Thyroid gland (tissue), 4 donors: ENCODE measurements at regions not wholly inside any gene's neighbourhood (a gene's known extent, or its start where the extent isn't known, plus 50 kb on each side); places are given as distances from the start of the nearest gene placed in this dataset.

Experiments
- DNase-seq, 2 donors: peaks; one replicate each; pipeline ENCODE4 v3.0.0-alpha.2; 2019
- H3K27ac ChIP-seq, 3 donors: fragments of 200-600 bp; sonication (generic); 1 replicate in 2 of 3; 2 replicates in 1 of 3; pipeline ENCODE4 v1.5.1; 2016 to 2019; ENCODE audit warnings: mild to moderate bottlenecking in 1 of 3, moderate library complexity in 1 of 3
- H3K27me3 ChIP-seq: fragments of 200-600 bp; sonication (generic); one replicate; pipeline ENCODE4 v1.5.1; 2019
- H3K36me3 ChIP-seq, 2 donors: fragments of 200-600 bp; sonication (generic); one replicate each; pipeline ENCODE4 v1.5.1; 2016 to 2019
- H3K4me1 ChIP-seq, 2 donors: fragments of 200-600 bp; sonication (generic); one replicate each; pipeline ENCODE4 v1.5.1; 2017 to 2019
- H3K4me3 ChIP-seq, 3 donors: fragments of 200-600 bp; sonication (generic); replicated peaks in 1 of 3; 1 replicate in 2 of 3; 2 replicates in 1 of 3; pipeline ENCODE4 v1.5.1; 2016; ENCODE audit warnings: mild to moderate bottlenecking in 1 of 3
- H3K9me3 ChIP-seq: fragments of 200-600 bp; sonication (generic); one replicate; pipeline ENCODE4 v1.5.1; 2017
- POLR2A ChIP-seq, 2 donors: fragments of 450-650 bp; IDR thresholded peaks; one replicate each; pipeline ENCODE4 v1.6.1; 2017; ENCODE audit warnings: antibody characterized with exemption in 2 of 2, mild to moderate bottlenecking in 2 of 2, moderate library complexity in 1 of 2
- WGBS, 2 donors: methylation state at CpG; one replicate each; pipeline ENCODE4 v1.1.5; 2017; 5-methylcytosine and 5-hydroxymethylcytosine counted together
- intact Hi-C: fragments of 100-400 bp; cut with DNase I; formaldehyde crosslinking; loops from one replicate; pipeline ENCODE4 v1.15.1; 2023
- TF ChIP-seq, protein P1 (sequence below), 6 experiments: fragments of 200-600 bp in 3 of 6; fragments of 450-650 bp in 3 of 6; sonication (generic) in 3 of 6; IDR thresholded peaks; one replicate each; pipeline ENCODE4 v1.5.1; 2016 to 2019; ENCODE audit warnings: antibody characterized with exemption in 6 of 6, mild to moderate bottlenecking in 2 of 6, inconsistent platforms in 1 of 6, moderate library complexity in 1 of 6

DNA sequence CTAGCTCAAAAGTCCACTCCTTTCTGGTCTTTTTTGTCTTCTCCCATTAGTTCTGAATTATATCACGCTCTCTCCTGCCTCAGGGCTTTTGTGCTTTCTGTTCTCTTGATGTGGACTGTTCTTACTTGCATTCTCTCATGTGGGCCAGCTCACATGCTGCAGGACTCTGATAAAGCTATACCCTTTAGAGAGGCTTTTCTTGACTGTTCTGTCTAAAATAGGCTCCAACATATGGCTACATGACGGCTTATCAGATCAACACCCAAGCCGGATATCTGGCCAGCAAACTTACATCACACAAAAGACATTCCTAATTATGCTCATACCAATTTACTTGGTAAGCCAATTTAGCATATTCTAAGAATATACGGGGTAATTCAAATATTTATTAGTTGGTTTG, 1494.5 kb downstream of the TECRL start:
- DNase-seq = no peak

DNA sequence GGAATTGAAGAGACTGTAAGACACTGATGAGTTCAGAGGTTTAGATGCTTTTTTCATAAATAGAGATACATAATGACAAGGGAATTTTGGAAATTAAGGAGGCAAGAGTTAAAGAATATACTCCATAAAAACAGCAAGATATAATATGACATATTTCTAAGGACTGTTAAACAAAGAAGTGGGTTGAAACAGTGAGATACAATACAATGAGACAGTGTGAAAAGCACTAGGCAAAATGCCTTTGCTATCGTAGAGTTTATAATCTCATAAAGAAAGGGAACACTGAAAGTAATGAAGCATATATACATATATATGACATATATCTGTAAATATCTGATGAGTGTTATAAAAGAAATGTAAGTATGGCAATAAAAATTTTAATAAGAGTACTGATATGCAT, 1496.2 kb downstream of the TECRL start:
- H3K4me3 ChIP-seq = no peak overlapping the region
- no peak for DNase-seq
- 87 to 89% methylated on average over 1 of the region's 1 CpG for WGBS, 2 donors
- no peaks in the 10 kb centered on the region for H3K9me3 ChIP-seq
- no peak overlapping the region for H3K27ac ChIP-seq
- TF ChIP-seq, protein P1, sequence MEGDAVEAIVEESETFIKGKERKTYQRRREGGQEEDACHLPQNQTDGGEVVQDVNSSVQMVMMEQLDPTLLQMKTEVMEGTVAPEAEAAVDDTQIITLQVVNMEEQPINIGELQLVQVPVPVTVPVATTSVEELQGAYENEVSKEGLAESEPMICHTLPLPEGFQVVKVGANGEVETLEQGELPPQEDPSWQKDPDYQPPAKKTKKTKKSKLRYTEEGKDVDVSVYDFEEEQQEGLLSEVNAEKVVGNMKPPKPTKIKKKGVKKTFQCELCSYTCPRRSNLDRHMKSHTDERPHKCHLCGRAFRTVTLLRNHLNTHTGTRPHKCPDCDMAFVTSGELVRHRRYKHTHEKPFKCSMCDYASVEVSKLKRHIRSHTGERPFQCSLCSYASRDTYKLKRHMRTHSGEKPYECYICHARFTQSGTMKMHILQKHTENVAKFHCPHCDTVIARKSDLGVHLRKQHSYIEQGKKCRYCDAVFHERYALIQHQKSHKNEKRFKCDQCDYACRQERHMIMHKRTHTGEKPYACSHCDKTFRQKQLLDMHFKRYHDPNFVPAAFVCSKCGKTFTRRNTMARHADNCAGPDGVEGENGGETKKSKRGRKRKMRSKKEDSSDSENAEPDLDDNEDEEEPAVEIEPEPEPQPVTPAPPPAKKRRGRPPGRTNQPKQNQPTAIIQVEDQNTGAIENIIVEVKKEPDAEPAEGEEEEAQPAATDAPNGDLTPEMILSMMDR (IDR thresholded peaks at IDR 0.05) = no peak
- no peak for TF ChIP-seq POLR2A (IDR thresholded peaks at IDR 0.05)
- H3K36me3 ChIP-seq = no peaks in the 10 kb centered on the region
- intact Hi-C loops = no loop called here
- no peaks in the 10 kb centered on the region for H3K4me1 ChIP-seq
- no peaks in the 10 kb centered on the region for H3K27me3 ChIP-seq

More for the DNA sequence above, 1494.5 kb downstream of the TECRL start:
- TF ChIP-seq, protein P1 (IDR thresholded peaks at IDR 0.05) = no peak
- no peak for TF ChIP-seq POLR2A (IDR thresholded peaks at IDR 0.05)
- Histone ChIP-seq H3K27ac (no peak overlapping the region), H3K4me3 (no peak overlapping the region), H3K27me3 (no peaks in the 10 kb centered on the region), H3K9me3 (no peaks in the 10 kb centered on the region), H3K36me3 (no peaks in the 10 kb centered on the region), H3K4me1 (no peaks in the 10 kb centered on the region)
- intact Hi-C loops = no loop called here
- WGBS, 2 donors = 88 to 90% methylated on average over 4 of the region's 4 CpGs

DNA sequence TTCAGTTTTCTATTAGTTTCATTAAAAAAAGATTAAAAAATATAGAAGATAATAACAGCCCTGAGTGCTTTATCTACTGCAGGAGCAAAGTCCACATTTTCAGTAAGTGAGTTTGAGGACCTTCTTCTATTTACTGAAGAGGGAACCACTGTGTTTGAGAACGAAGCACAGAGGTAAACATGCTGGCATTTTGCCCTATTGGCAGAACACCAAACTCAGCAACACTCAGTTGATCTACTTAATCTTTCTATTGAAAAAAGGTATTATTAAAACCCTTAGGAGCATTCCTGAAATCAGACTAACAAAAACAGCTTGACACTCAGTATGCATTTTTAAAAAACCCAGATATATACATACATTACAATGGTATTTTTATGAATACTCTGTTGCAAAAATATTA, 1496.7 kb downstream of the TECRL start:
- no peaks in the 10 kb centered on the region for H3K9me3 ChIP-seq
- no peak overlapping the region for H3K4me3 ChIP-seq
- TF ChIP-seq POLR2A (IDR thresholded peaks at IDR 0.05) = no peak
- TF ChIP-seq, protein P1 (IDR thresholded peaks at IDR 0.05) = no peak
- H3K27me3 ChIP-seq = no peaks in the 10 kb centered on the region
- DNase-seq = no peak
- no peak overlapping the region for H3K27ac ChIP-seq
- 21 to 26% methylated on average over 1 of the region's 1 CpG for WGBS, 2 donors
- intact Hi-C loops = no loop called here
- no peaks in the 10 kb centered on the region for H3K4me1 ChIP-seq
- H3K36me3 ChIP-seq = no peaks in the 10 kb centered on the region

DNA sequence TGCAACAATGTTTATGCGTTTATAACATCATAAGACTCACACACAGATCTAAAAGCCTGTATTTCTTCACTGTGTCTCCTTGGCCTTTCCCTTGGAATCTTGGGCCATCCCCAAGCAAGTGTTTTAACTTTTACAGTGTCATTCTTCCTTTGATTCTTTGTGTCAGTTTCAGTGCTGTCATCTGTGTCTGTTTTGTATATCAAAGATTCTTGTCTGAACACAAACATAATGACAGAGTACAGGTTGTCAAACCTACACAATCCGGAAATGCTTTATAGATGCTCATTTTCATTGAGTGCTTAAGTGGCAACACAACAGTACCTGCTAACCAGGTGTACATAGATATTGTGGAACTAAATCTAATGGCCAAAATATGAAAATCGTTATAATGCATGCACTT, 1500.0 kb downstream of the TECRL start:
- Histone ChIP-seq H3K27ac (no peak overlapping the region), H3K27me3 (no peaks in the 10 kb centered on the region), H3K9me3 (no peaks in the 10 kb centered on the region), H3K4me1 (no peaks in the 10 kb centered on the region), H3K4me3 (no peak overlapping the region), H3K36me3 (no peaks in the 10 kb centered on the region)
- TF ChIP-seq, protein P1 (IDR thresholded peaks at IDR 0.05) = no peak
- TF ChIP-seq POLR2A (IDR thresholded peaks at IDR 0.05) = no peak
- intact Hi-C loops = no loop called here
- DNase-seq = no peak
- WGBS, 2 donors = 81 to 83% methylated on average over 3 of the region's 3 CpGs

DNA sequence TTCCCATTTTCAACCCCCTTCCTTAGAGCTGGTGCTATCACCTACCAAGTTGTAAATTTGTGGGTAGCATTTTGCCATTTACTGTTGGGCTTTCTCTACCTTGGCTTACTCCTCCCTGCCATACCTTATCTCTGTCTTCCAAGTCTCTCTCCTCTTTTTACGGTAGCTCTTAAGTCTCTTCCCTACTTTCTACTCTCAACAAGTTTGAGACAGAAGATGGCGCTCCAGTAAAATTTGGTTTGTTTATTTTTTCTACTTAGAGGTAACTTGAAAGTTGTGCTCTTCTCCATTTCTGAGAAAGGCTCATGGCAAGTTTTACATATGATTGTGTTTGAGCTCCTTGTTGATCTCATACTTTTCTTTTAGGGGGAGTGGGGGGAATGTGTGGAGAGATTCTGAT, 1508.1 kb downstream of the TECRL start:
- Histone ChIP-seq H3K9me3 (no peaks in the 10 kb centered on the region), H3K27me3 (no peaks in the 10 kb centered on the region), H3K36me3 (no peaks in the 10 kb centered on the region), H3K4me3 (no peak overlapping the region), H3K27ac (no peak overlapping the region), H3K4me1 (no peaks in the 10 kb centered on the region)
- TF ChIP-seq, protein P1 (IDR thresholded peaks at IDR 0.05) = no peak
- TF ChIP-seq POLR2A (IDR thresholded peaks at IDR 0.05) = no peak
- no peak for DNase-seq
- 85 to 90% methylated on average over 2 of the region's 2 CpGs for WGBS, 2 donors
- intact Hi-C loops = no loop called here
